ENCODE measurements at regions not wholly inside any gene's neighbourhood (a gene's known extent, or its start where the extent isn't known, plus 50 kb on each side); places are given as distances from the start of the nearest gene placed in this dataset.
A peak's percentile ranks its signal among the peaks of the same experiment; 100 is the strongest.

GRCh38 chr3:110567029-110567428 is 504.6 kb upstream of the NECTIN3 start:
- no peak for DNase-seq

GRCh38 chr3:110568246-110568645 is 503.4 kb upstream of the NECTIN3 start:
- DNase-seq, result no peak

GRCh38 chr3:110569073-110569472 is 502.5 kb upstream of the NECTIN3 start:
- no peak for DNase-seq

- no peak for DNase-seq
Measured at GRCh38 chr3:110575702-110576101, 495.9 kb upstream of the NECTIN3 start.

- DNase-seq, result no peak
Measured at GRCh38 chr3:110576960-110577359, 494.7 kb upstream of the NECTIN3 start.

GRCh38 chr3:110577854-110578253 is 493.8 kb upstream of the NECTIN3 start:
- DNase-seq, result no peak

GRCh38 chr3:110579840-110580550 is 491.6 kb upstream of the NECTIN3 start:
- no peak for DNase-seq

GRCh38 chr3:110583373-110583935 is 488.2 kb upstream of the NECTIN3 start:
- DNase-seq, result no peak

GRCh38 chr3:110588906-110589305 is 482.7 kb upstream of the NECTIN3 start:
- DNase-seq, result no peak

GRCh38 chr3:110589341-110589740 is 482.3 kb upstream of the NECTIN3 start:
- no peak for DNase-seq

GRCh38 chr3:110593749-110594148 is 477.9 kb upstream of the NECTIN3 start:
- DNase-seq, result no peak

GRCh38 chr3:110598847-110599490 is 472.6 kb upstream of the NECTIN3 start:
- no peak for DNase-seq

- DNase-seq, result no peak
Measured at GRCh38 chr3:110608566-110608965, 463.1 kb upstream of the NECTIN3 start.

- DNase-seq, result no peak
Measured at GRCh38 chr3:110612045-110612444, 459.6 kb upstream of the NECTIN3 start.

- DNase-seq, result no peak
Measured at GRCh38 chr3:110614186-110614585, 457.4 kb upstream of the NECTIN3 start.

- DNase-seq, result no peak
Measured at GRCh38 chr3:110615454-110615853, 456.2 kb upstream of the NECTIN3 start.

GRCh38 chr3:110618512-110619226 is 452.9 kb upstream of the NECTIN3 start:
- no peak for DNase-seq

- no peak for DNase-seq
Measured at GRCh38 chr3:110620118-110620517, 451.5 kb upstream of the NECTIN3 start.

GRCh38 chr3:110623571-110623970 is 448.0 kb upstream of the NECTIN3 start:
- no peak for DNase-seq

- DNase-seq, result no peak
Measured at GRCh38 chr3:110624576-110624975, 447.0 kb upstream of the NECTIN3 start.

GRCh38 chr3:110625201-110625747 is 446.3 kb upstream of the NECTIN3 start:
- no peak for DNase-seq

- DNase-seq, result peak; percentile 6 to 15
Measured at GRCh38 chr3:110626652-110627111, 444.9 kb upstream of the NECTIN3 start.

- DNase-seq, result no peak
Measured at GRCh38 chr3:110628650-110629301, 442.8 kb upstream of the NECTIN3 start.
